Central memory CD8-positive, alpha-beta T cell (primary cell): ENCODE measurements at regions not wholly inside any gene's neighbourhood (a gene's known extent, or its start where the extent isn't known, plus 50 kb on each side); places are given as distances from the start of the nearest gene placed in this dataset.
"Not testable (repeated sequence)": the region's sequence is repeated elsewhere in the genome, so short reads cannot be mapped to it uniquely, and the experiment has no call there.

Experiments
- ATAC-seq: fragments of 150-1000 bp; cut with Tn5 transposase; replicated peaks from 2 replicates; pipeline ENCODE4 v1.10.0; 2022; ENCODE audit warnings: mild to moderate bottlenecking, moderate FRiP score, moderate number of reproducible peaks; ENCODE audit not compliant: poor library complexity, severe bottlenecking; ENCODE audit errors: extremely low read depth
- DNase-seq, 2 donors: peaks; one replicate each; pipeline ENCODE4 v3.0.0; 2021; ENCODE audit warnings: low spot score in 2 of 2
- H3K27ac Mint-ChIP-seq: one replicate; pipeline ENCODE4 v1.8.0; 2022; ENCODE audit warnings: low read depth, mild to moderate bottlenecking, moderate library complexity, mixed read lengths
- H3K27me3 Mint-ChIP-seq: one replicate; pipeline ENCODE4 v1.8.0; 2022; ENCODE audit warnings: mixed read lengths
- H3K36me3 Mint-ChIP-seq: one replicate; pipeline ENCODE4 v1.8.0; 2022; ENCODE audit warnings: mild to moderate bottlenecking, moderate library complexity, mixed read lengths; ENCODE audit not compliant: insufficient read depth
- H3K4me1 Mint-ChIP-seq: one replicate; pipeline ENCODE4 v1.8.0; 2022; ENCODE audit warnings: mixed read lengths
- H3K4me3 Mint-ChIP-seq: one replicate; pipeline ENCODE4 v1.8.0; 2022; ENCODE audit warnings: mild to moderate bottlenecking, moderate library complexity, mixed read lengths
- H3K9me3 Mint-ChIP-seq: one replicate; pipeline ENCODE4 v1.8.0; 2022; ENCODE audit warnings: mixed read lengths

GRCh38 chr1:187070076-187070475, 241.3 kb downstream of the PLA2G4A start:
- ATAC-seq (no peak), DNase-seq (no peak)
- no peaks in the 10 kb centered on the region for H3K9me3 Mint-ChIP-seq
- no peaks in the 10 kb centered on the region for H3K4me1 Mint-ChIP-seq
- H3K36me3 Mint-ChIP-seq = peaks cover 3% of the 10 kb centered on the region
- H3K27me3 Mint-ChIP-seq = no peaks in the 10 kb centered on the region
- H3K27ac Mint-ChIP-seq = no peak overlapping the region
- no peak overlapping the region for H3K4me3 Mint-ChIP-seq

- H3K4me1 Mint-ChIP-seq, H3K9me3 Mint-ChIP-seq, DNase-seq, H3K36me3 Mint-ChIP-seq, H3K27me3 Mint-ChIP-seq: not testable (repeated sequence)
- Mint-ChIP-seq H3K27ac (peak overlapping the region; percentile 69), H3K4me3 (peak overlapping the region; percentile 89)
- peak; percentile 56 for ATAC-seq
Measured at GRCh38 chr1:187072262-187073034, 243.7 kb downstream of the PLA2G4A start.

- H3K4me1 Mint-ChIP-seq, H3K36me3 Mint-ChIP-seq, H3K27me3 Mint-ChIP-seq, DNase-seq, H3K9me3 Mint-ChIP-seq, ATAC-seq: not testable (repeated sequence)
- Mint-ChIP-seq H3K4me3 (peak overlapping the region; percentile 89), H3K27ac (peak overlapping the region; percentile 69)
Measured at GRCh38 chr1:187073035-187073560, 244.3 kb downstream of the PLA2G4A start.

- H3K9me3 Mint-ChIP-seq, H3K4me1 Mint-ChIP-seq, H3K36me3 Mint-ChIP-seq, ATAC-seq, H3K27ac Mint-ChIP-seq, DNase-seq, H3K27me3 Mint-ChIP-seq: not testable (repeated sequence)
- peak overlapping the region; percentile 89 for H3K4me3 Mint-ChIP-seq
Measured at GRCh38 chr1:187073634-187074245, 245.0 kb downstream of the PLA2G4A start.

GRCh38 chr1:187074445-187075048, 245.8 kb downstream of the PLA2G4A start:
- H3K27me3 Mint-ChIP-seq = no peaks in the 10 kb centered on the region
- ATAC-seq = no peak
- no peaks in the 10 kb centered on the region for H3K4me1 Mint-ChIP-seq
- no peak overlapping the region for H3K4me3 Mint-ChIP-seq
- no peak for DNase-seq
- peaks cover 12% of the 10 kb centered on the region for H3K9me3 Mint-ChIP-seq
- H3K27ac Mint-ChIP-seq = no peak overlapping the region
- peaks cover 3% of the 10 kb centered on the region for H3K36me3 Mint-ChIP-seq

- H3K4me1 Mint-ChIP-seq = no peaks in the 10 kb centered on the region
- no peak overlapping the region for H3K27ac Mint-ChIP-seq
- H3K27me3 Mint-ChIP-seq = no peaks in the 10 kb centered on the region
- ATAC-seq (no peak), DNase-seq (no peak)
- H3K36me3 Mint-ChIP-seq = peaks cover 3% of the 10 kb centered on the region
- H3K9me3 Mint-ChIP-seq = peaks cover 19% of the 10 kb centered on the region
- no peak overlapping the region for H3K4me3 Mint-ChIP-seq
Measured at GRCh38 chr1:187076922-187077321, 248.2 kb downstream of the PLA2G4A start.

- Mint-ChIP-seq H3K4me1 (no peaks in the 10 kb centered on the region), H3K27ac (no peak overlapping the region), H3K4me3 (no peak overlapping the region), H3K9me3 (peaks cover 23% of the 10 kb centered on the region), H3K27me3 (no peaks in the 10 kb centered on the region), H3K36me3 (no peaks in the 10 kb centered on the region)
- ATAC-seq (no peak), DNase-seq (no peak)
Measured at GRCh38 chr1:187078321-187078720, 249.6 kb downstream of the PLA2G4A start.

GRCh38 chr1:187078916-187079315, 250.2 kb downstream of the PLA2G4A start:
- Mint-ChIP-seq H3K36me3 (no peaks in the 10 kb centered on the region), H3K4me3 (no peak overlapping the region), H3K9me3 (peaks cover 23% of the 10 kb centered on the region), H3K27me3 (no peaks in the 10 kb centered on the region), H3K27ac (no peak overlapping the region), H3K4me1 (no peaks in the 10 kb centered on the region)
- no peak for ATAC-seq
- DNase-seq = no peak

GRCh38 chr1:187079330-187079729, 250.6 kb downstream of the PLA2G4A start:
- Mint-ChIP-seq H3K9me3 (peaks cover 23% of the 10 kb centered on the region), H3K4me3 (no peak overlapping the region), H3K4me1 (no peaks in the 10 kb centered on the region), H3K27me3 (no peaks in the 10 kb centered on the region), H3K36me3 (no peaks in the 10 kb centered on the region), H3K27ac (no peak overlapping the region)
- ATAC-seq (no peak), DNase-seq (no peak)

GRCh38 chr1:187091666-187092065, 262.9 kb downstream of the PLA2G4A start:
- H3K27ac Mint-ChIP-seq = no peak overlapping the region
- DNase-seq = no peak

GRCh38 chr1:187092104-187092503, 263.4 kb downstream of the PLA2G4A start:
- peaks cover 6% of the 10 kb centered on the region for H3K4me1 Mint-ChIP-seq
- no peaks in the 10 kb centered on the region for H3K36me3 Mint-ChIP-seq
- H3K4me3 Mint-ChIP-seq = peak overlapping the region; percentile 15
- H3K27me3 Mint-ChIP-seq = no peaks in the 10 kb centered on the region
- H3K27ac Mint-ChIP-seq = no peak overlapping the region
- DNase-seq (no peak), ATAC-seq (peak; percentile 56)
- H3K9me3 Mint-ChIP-seq = peaks cover 20% of the 10 kb centered on the region

More at GRCh38 chr1:187091666-187092065, 262.9 kb downstream of the PLA2G4A start:
- no peak for ATAC-seq
- Mint-ChIP-seq H3K27me3 (no peaks in the 10 kb centered on the region), H3K9me3 (peaks cover 20% of the 10 kb centered on the region), H3K36me3 (no peaks in the 10 kb centered on the region), H3K4me3 (peak overlapping the region; percentile 15), H3K4me1 (peaks cover 6% of the 10 kb centered on the region)

GRCh38 chr1:187096689-187097088, 267.9 kb downstream of the PLA2G4A start:
- Mint-ChIP-seq H3K4me3 (no peak overlapping the region), H3K27me3 (no peaks in the 10 kb centered on the region), H3K4me1 (peaks cover 6% of the 10 kb centered on the region), H3K27ac (no peak overlapping the region), H3K9me3 (peaks cover 8% of the 10 kb centered on the region), H3K36me3 (no peaks in the 10 kb centered on the region)
- DNase-seq (no peak), ATAC-seq (no peak)

GRCh38 chr1:187110351-187110750, 281.6 kb downstream of the PLA2G4A start:
- Mint-ChIP-seq H3K9me3 (peaks cover 10% of the 10 kb centered on the region), H3K4me1 (no peaks in the 10 kb centered on the region), H3K27ac (no peak overlapping the region), H3K36me3 (peaks cover 2% of the 10 kb centered on the region), H3K4me3 (no peak overlapping the region), H3K27me3 (no peaks in the 10 kb centered on the region)
- DNase-seq (no peak), ATAC-seq (no peak)
